ENCODE measurements at regions not wholly inside any gene's neighbourhood (a gene's known extent, or its start where the extent isn't known, plus 50 kb on each side); places are given as distances from the start of the nearest gene placed in this dataset.
A peak's percentile ranks its signal among the peaks of the same experiment; 100 is the strongest.
"Not testable (repeated sequence)": the region's sequence is repeated elsewhere in the genome, so short reads cannot be mapped to it uniquely, and the experiment has no call there.

- intact Hi-C loops (cut with DNase I, micrococcal nuclease), result no loop called here
- Mint-ChIP-seq H3K36me3 (ENCODE audit: low read depth) (no peaks in the 10 kb centered on the region), H3K4me3 (no peak overlapping the region), H3K9me3 (ENCODE audit: low read depth) (no peaks in the 10 kb centered on the region), H3K27ac (no peak overlapping the region), H3K27me3 (peaks cover 13% of the 10 kb centered on the region), H3K4me1 (peaks cover 5% of the 10 kb centered on the region)
- ChIA-PET CTCF (interaction anchor here (1.1 to 1.7 kb wide), 2 partner anchors 12 to 13 kb away, joined by 4 to 5 read pairs; no protein-coding TSS in a partner anchor), POLR2A (no interaction called here)
- ATAC-seq, result no peak
- no peak for DNase-seq
Measured at GRCh38 chr5:71771191-71771590, 52.1 kb downstream of the CARTPT start.

- DNase-seq (peak; percentile 28), ATAC-seq (no peak)
- Mint-ChIP-seq H3K27me3 (peaks cover 3% of the 10 kb centered on the region), H3K9me3 (ENCODE audit: low read depth) (no peaks in the 10 kb centered on the region), H3K36me3 (ENCODE audit: low read depth) (no peaks in the 10 kb centered on the region), H3K4me1 (peaks cover 22% of the 10 kb centered on the region), H3K27ac (no peak overlapping the region), H3K4me3 (no peak overlapping the region)
- ChIA-PET POLR2A (no interaction called here), CTCF (no interaction called here)
- intact Hi-C loops (cut with DNase I, micrococcal nuclease), result no loop called here
Measured at GRCh38 chr5:71778678-71779276, 59.7 kb downstream of the CARTPT start.

GRCh38 chr5:71780597-71780996 is 61.5 kb downstream of the CARTPT start:
- CTCF ChIA-PET, result interaction anchor here (0.7 kb wide), 1 partner anchor 400 kb away, joined by 3 read pairs; no protein-coding TSS in a partner anchor
- Mint-ChIP-seq H3K4me1 (peaks cover 26% of the 10 kb centered on the region), H3K27me3 (peaks cover 2% of the 10 kb centered on the region), H3K27ac (no peak overlapping the region), H3K4me3 (no peak overlapping the region), H3K9me3 (ENCODE audit: low read depth) (no peaks in the 10 kb centered on the region), H3K36me3 (ENCODE audit: low read depth) (no peaks in the 10 kb centered on the region)
- POLR2A ChIA-PET, result interaction anchor here (0.6 kb wide), 1 partner anchor 22 kb away, joined by 4 read pairs; no protein-coding TSS in a partner anchor
- intact Hi-C loops (cut with DNase I, micrococcal nuclease), result loop anchor here (10.0 kb wide), 4 partner anchors 104 to 524 kb away; no protein-coding TSS in a partner anchor
- no peak for DNase-seq
- ATAC-seq, result no peak

- DNase-seq, result peak; percentile 21
- POLR2A ChIA-PET, result no interaction called here
- CTCF ChIA-PET, result interaction anchor here (0.6 to 2.1 kb wide), 5 partner anchors 8 to 526 kb away, joined by 3 to 10 read pairs (median 4); no protein-coding TSS in a partner anchor
- Mint-ChIP-seq H3K4me3 (peak overlapping the region; percentile 29), H3K36me3 (ENCODE audit: low read depth) (no peaks in the 10 kb centered on the region), H3K4me1 (peaks cover 26% of the 10 kb centered on the region), H3K27ac (no peak overlapping the region), H3K27me3 (peaks cover 2% of the 10 kb centered on the region), H3K9me3 (ENCODE audit: low read depth) (no peaks in the 10 kb centered on the region)
- intact Hi-C loops (cut with DNase I, micrococcal nuclease), result loop anchor here (2.0 to 10.0 kb wide), 5 partner anchors 102 to 526 kb away; no protein-coding TSS in a partner anchor
- peak; percentile 13 for ATAC-seq
Measured at GRCh38 chr5:71782393-71782770, 63.3 kb downstream of the CARTPT start.

GRCh38 chr5:71782771-71783770 is 64.0 kb downstream of the CARTPT start:
- peaks cover 26% of the 10 kb centered on the region for H3K4me1 Mint-ChIP-seq
- POLR2A ChIA-PET, result no interaction called here
- H3K36me3 Mint-ChIP-seq (ENCODE audit: low read depth), result no peaks in the 10 kb centered on the region
- peak overlapping the region; percentile 29 for H3K4me3 Mint-ChIP-seq
- CTCF ChIA-PET, result interaction anchor here (0.6 to 2.1 kb wide), 7 partner anchors 8 to 525 kb away, joined by 3 to 10 read pairs (median 4); no protein-coding TSS in a partner anchor
- intact Hi-C loops (cut with DNase I, micrococcal nuclease), result loop anchor here (1.0 to 10.0 kb wide), 6 partner anchors 102 to 526 kb away; no protein-coding TSS in a partner anchor
- peak overlapping the region; percentile 62 for H3K27ac Mint-ChIP-seq
- H3K27me3 Mint-ChIP-seq, result peaks cover 4% of the 10 kb centered on the region
- no peaks in the 10 kb centered on the region for H3K9me3 Mint-ChIP-seq (ENCODE audit: low read depth)
- DNase-seq (peak; percentile 85), ATAC-seq (peak; percentile 97)

- DNase-seq, result peak; percentile 26
- Mint-ChIP-seq H3K9me3 (ENCODE audit: low read depth) (no peaks in the 10 kb centered on the region), H3K27me3 (peaks cover 7% of the 10 kb centered on the region), H3K4me1 (peaks cover 26% of the 10 kb centered on the region), H3K4me3 (no peak overlapping the region), H3K36me3 (ENCODE audit: low read depth) (no peaks in the 10 kb centered on the region), H3K27ac (peak overlapping the region; percentile 9)
- intact Hi-C loops (cut with DNase I, micrococcal nuclease), result loop anchor here (1.0 to 10.0 kb wide), 6 partner anchors 101 to 525 kb away; no protein-coding TSS in a partner anchor
- ChIA-PET CTCF (interaction anchor here (0.6 to 2.1 kb wide), 3 partner anchors 12 to 235 kb away, joined by 4 to 10 read pairs (median 5); no protein-coding TSS in a partner anchor), POLR2A (no interaction called here)
- ATAC-seq, result no peak
Measured at GRCh38 chr5:71783891-71784290, 64.8 kb downstream of the CARTPT start.

- peaks cover 4% of the 10 kb centered on the region for H3K36me3 Mint-ChIP-seq (ENCODE audit: low read depth)
- ChIA-PET CTCF (no interaction called here), POLR2A (no interaction called here)
- no peak overlapping the region for H3K27ac Mint-ChIP-seq
- H3K27me3 Mint-ChIP-seq, result peaks cover 12% of the 10 kb centered on the region
- H3K4me1 Mint-ChIP-seq, result peaks cover 26% of the 10 kb centered on the region
- ATAC-seq, result no peak
- intact Hi-C loops (cut with DNase I, micrococcal nuclease), result loop anchor here (10.0 kb wide), 4 partner anchors 98 to 518 kb away; no protein-coding TSS in a partner anchor
- DNase-seq, result no peak
- no peak overlapping the region for H3K4me3 Mint-ChIP-seq
- H3K9me3 Mint-ChIP-seq (ENCODE audit: low read depth), result peaks cover 1% of the 10 kb centered on the region
Measured at GRCh38 chr5:71786337-71787055, 67.4 kb downstream of the CARTPT start.

- ChIA-PET POLR2A (no interaction called here), CTCF (interaction anchor here (1.0 kb wide), 1 partner anchor 32 kb away, joined by 3 read pairs; no protein-coding TSS in a partner anchor)
- Mint-ChIP-seq H3K4me1 (peaks cover 4% of the 10 kb centered on the region), H3K27me3 (peaks cover 13% of the 10 kb centered on the region), H3K27ac (no peak overlapping the region), H3K9me3 (ENCODE audit: low read depth) (peaks cover 8% of the 10 kb centered on the region), H3K4me3 (no peak overlapping the region), H3K36me3 (ENCODE audit: low read depth) (peaks cover 4% of the 10 kb centered on the region)
- ATAC-seq, result no peak
- intact Hi-C loops (cut with DNase I, micrococcal nuclease), result loop anchor here (10.0 kb wide), 4 partner anchors 96 to 516 kb away; no protein-coding TSS in a partner anchor
- DNase-seq, result no peak
Measured at GRCh38 chr5:71788794-71789193, 69.7 kb downstream of the CARTPT start.

GRCh38 chr5:71789746-71790145 is 70.7 kb downstream of the CARTPT start:
- ATAC-seq (no peak), DNase-seq (no peak)
- peaks cover 6% of the 10 kb centered on the region for H3K36me3 Mint-ChIP-seq (ENCODE audit: low read depth)
- POLR2A ChIA-PET, result no interaction called here
- H3K27me3 Mint-ChIP-seq, result peaks cover 10% of the 10 kb centered on the region
- H3K4me3 Mint-ChIP-seq, result no peak overlapping the region
- no peaks in the 10 kb centered on the region for H3K4me1 Mint-ChIP-seq
- peaks cover 8% of the 10 kb centered on the region for H3K9me3 Mint-ChIP-seq (ENCODE audit: low read depth)
- intact Hi-C loops (cut with DNase I, micrococcal nuclease), result loop anchor here (10.0 kb wide), 4 partner anchors 95 to 515 kb away; no protein-coding TSS in a partner anchor
- CTCF ChIA-PET, result interaction anchor here (0.6 kb wide), 1 partner anchor 134 kb away, joined by 3 read pairs; no protein-coding TSS in a partner anchor
- H3K27ac Mint-ChIP-seq, result no peak overlapping the region

- peaks cover 11% of the 10 kb centered on the region for H3K9me3 Mint-ChIP-seq (ENCODE audit: low read depth)
- no peaks in the 10 kb centered on the region for H3K4me1 Mint-ChIP-seq
- no peak for ATAC-seq
- peaks cover 10% of the 10 kb centered on the region for H3K27me3 Mint-ChIP-seq
- no peak for DNase-seq
- peaks cover 8% of the 10 kb centered on the region for H3K36me3 Mint-ChIP-seq (ENCODE audit: low read depth)
- ChIA-PET POLR2A (no interaction called here), CTCF (no interaction called here)
- H3K4me3 Mint-ChIP-seq, result no peak overlapping the region
- intact Hi-C loops (cut with DNase I, micrococcal nuclease), result no loop called here
- no peak overlapping the region for H3K27ac Mint-ChIP-seq
Measured at GRCh38 chr5:71790433-71790832, 71.4 kb downstream of the CARTPT start.

- H3K4me3 Mint-ChIP-seq; DNase-seq; H3K4me1 Mint-ChIP-seq; POLR2A ChIA-PET; ATAC-seq; intact Hi-C loops (cut with DNase I, micrococcal nuclease); H3K27ac Mint-ChIP-seq; H3K36me3 Mint-ChIP-seq (ENCODE audit: low read depth): not testable (repeated sequence)
- CTCF ChIA-PET, result interaction anchor here (1.0 kb wide), 1 partner anchor 10 kb away, joined by 3 read pairs; no protein-coding TSS in a partner anchor
- Mint-ChIP-seq H3K27me3 (peaks cover 10% of the 10 kb centered on the region), H3K9me3 (ENCODE audit: low read depth) (peaks cover 11% of the 10 kb centered on the region)
Measured at GRCh38 chr5:71792041-71792440, 73.0 kb downstream of the CARTPT start.
